Hematopoietic multipotent progenitor cell treated with erythropoietin and hydrocortisone succinate and interleukin-3 and kit ligand, for 17 days (in vitro differentiated cells): ENCODE measurements at regions not wholly inside any gene's neighbourhood (a gene's known extent, or its start where the extent isn't known, plus 50 kb on each side); places are given as distances from the start of the nearest gene placed in this dataset.
"Not testable (repeated sequence)": the region's sequence is repeated elsewhere in the genome, so short reads cannot be mapped to it uniquely, and the experiment has no call there.

ENCODE experiments used
- DNase-seq: peaks from one replicate; pipeline ENCODE4 v3.0.0-alpha.2; 2015; ENCODE audit warnings: low spot score

- DNase-seq = no peak
Observed at GRCh38 chr14:25699981-25700380, 650.0 kb upstream of the STXBP6 start.

DNA sequence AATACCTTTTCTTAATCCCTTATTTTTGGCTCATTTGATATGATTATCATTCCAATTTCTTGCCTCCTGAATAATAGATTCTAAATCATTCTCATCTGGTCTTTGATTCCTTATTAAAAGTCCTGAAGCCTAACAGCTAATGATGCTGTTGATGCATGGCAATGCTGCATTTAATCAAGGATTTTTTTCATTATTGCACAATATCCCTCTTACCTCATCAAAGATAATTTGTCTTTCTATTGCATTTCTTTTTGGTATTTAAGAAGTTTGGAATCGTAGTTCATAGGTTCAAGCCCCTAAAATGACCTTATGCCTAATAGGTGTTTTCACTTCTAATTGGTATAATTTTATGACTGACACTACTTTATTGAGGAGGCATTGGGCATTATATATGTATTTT is 648.2 kb upstream of the STXBP6 start:
- no peak for DNase-seq

DNA sequence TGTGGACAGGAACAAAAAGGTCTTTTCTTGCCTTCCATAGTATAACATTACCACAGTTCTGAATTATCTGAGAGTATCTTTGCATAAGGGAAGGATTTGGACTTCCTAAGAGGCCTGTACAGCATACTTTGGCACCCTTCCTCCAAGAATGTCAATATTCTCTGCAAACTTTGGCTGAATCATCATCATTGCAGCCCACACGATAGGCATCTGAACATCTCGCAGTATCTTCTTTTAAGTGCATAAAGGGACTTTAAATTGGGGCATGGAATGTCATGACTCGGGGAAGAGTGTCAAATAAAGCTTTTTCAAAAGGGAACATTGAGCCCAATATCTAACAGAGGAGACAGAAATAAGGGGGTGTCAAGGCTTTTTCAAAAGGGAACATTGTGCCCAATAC is 646.2 kb upstream of the STXBP6 start:
- no peak for DNase-seq

- DNase-seq = no peak
Observed at GRCh38 chr14:25685004-25685403, 635.1 kb upstream of the STXBP6 start.

DNA sequence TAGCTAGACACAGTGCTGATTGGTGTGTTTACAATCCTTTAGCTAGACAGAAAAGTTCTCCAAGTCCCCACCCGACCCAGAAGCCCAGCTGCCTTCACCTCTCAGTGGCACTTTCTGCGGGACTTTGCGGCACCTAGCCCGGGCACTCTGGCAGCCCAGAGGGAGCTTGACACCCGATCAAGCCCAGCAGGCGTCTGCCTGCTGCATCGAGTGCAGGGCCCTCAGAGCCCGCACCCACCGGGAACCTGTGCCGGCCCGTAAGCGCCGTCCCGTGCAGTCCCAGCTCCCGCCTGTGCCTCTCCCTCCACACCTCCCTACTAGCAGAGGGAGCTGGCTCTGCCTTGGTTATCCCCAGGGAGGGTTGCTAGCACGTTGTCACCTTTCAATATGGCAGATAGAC is 631.0 kb upstream of the STXBP6 start:
- no peak for DNase-seq

DNA sequence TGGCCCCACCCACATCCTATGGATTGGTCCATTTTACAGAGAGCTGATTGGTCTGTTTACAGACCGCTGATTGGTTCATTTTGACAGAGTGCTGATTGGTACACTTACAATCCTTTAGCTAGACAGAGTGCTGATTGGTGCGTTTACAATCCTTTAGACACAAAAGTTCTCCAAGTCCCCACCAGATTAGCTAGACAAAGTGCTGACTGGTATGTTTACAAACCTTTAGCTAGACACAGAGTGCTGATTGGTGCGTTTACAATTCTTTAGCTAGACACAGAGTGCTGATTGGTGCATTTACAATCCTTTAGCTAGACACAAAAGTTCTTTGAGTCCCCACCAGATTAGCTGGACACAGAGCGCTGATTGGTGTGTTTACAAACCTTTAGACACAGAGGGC is 630.6 kb upstream of the STXBP6 start:
- DNase-seq = not testable (repeated sequence)

GRCh38 chr14:25677111-25677510 is 627.2 kb upstream of the STXBP6 start:
- no peak for DNase-seq

DNA sequence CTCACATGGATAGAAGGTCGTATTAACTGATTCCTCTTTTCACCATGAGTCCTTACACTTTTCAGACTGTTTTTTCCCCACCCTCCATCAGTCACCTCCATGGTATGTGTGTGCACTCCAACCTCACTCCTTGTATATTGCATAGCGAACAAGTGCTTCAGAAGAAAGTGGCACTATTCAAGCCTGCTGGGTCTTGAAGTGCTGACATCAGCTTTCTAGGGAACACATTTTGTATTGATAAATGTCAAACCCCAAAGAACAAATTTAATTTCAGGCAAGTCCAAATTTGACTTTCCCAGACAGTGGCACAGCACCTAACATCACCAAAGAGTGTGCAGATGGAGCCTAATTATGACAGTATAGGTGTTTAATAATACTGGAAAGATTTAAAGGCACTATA is 617.4 kb upstream of the STXBP6 start:
- DNase-seq = no peak

DNA sequence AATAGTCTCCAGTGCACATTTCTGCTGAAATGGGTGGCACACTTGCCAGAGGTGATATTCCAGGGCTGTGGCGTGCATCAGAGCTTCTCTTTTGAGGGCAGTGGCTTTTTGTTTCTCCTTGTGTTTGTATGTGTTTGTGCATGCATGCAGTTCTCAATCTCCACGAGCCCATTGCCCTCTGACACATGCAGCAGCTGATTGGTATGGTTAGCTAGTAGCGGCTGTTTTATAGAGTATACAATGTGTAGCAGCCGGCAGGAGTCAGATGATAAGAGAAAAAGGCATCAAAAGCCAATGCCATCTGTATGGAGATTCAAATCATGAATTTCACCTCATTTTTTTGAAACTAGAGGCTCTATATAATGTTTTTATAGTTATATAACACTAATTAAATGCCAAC is 616.9 kb upstream of the STXBP6 start:
- no peak for DNase-seq

- DNase-seq = no peak
Observed at GRCh38 chr14:25658988-25659387, 609.0 kb upstream of the STXBP6 start.

DNA sequence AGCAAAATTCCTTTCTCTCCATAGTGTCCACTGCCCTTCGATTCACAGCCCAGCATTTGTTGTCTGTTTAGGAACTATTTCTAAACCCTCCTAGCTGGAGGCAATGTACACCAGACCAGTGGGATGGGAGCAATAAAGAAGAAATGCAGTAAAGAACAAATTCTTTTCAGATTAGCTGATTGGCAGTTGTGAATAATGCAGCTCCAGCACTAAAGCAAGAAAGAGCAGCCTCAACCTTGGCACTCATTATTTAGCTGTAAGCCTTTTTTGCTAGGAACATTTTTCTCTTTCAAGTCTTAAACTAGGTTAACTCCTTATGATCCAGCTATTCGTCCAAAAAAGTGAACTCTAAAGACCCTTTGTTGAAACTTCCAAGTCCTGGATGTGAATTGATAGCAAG is 580.5 kb upstream of the STXBP6 start:
- no peak for DNase-seq

DNA sequence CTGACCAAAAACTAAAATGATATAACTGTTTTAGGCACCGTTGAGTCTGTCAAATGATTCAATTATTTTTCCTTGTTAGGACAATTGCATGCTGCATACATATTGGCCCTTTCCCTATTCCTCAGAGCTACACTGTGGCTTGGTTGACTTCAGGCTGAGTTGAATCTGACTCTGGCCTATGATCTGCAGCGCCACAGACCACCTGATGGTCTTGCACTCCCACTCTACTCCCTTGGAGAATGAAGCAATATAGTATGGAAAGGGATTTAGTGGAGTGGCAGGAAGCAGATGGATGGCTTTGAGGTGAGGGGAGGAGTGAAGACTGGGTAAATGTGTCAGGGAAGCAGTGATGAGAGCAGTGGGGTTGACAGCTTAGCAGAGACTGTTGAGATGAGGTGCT is 579.0 kb upstream of the STXBP6 start:
- no peak for DNase-seq

- DNase-seq = no peak
Observed at GRCh38 chr14:25628390-25628789, 578.4 kb upstream of the STXBP6 start.

GRCh38 chr14:25626986-25627385 is 577.0 kb upstream of the STXBP6 start:
- no peak for DNase-seq

DNA sequence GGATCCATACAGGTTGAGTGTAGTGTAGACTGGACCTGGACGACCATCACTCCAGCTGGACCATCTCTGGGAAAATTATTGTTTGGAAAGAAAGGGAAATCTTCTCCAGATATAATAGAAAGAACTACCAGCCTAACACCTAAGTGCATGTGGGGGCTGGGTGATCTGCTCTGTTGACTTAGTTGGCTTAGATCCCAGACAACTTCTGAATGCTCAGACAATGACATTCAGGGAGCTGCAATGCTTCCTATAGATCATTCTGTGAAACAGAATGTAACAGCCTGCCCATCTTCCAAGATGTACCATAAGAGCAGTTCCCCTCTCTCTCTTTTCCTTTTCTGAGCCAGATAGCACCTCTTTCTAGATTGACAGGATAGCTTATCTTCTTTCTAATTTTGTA is 572.8 kb upstream of the STXBP6 start:
- DNase-seq = no peak

GRCh38 chr14:25620515-25620914 is 570.6 kb upstream of the STXBP6 start:
- DNase-seq = no peak

GRCh38 chr14:25615174-25615573 is 565.2 kb upstream of the STXBP6 start:
- no peak for DNase-seq

DNA sequence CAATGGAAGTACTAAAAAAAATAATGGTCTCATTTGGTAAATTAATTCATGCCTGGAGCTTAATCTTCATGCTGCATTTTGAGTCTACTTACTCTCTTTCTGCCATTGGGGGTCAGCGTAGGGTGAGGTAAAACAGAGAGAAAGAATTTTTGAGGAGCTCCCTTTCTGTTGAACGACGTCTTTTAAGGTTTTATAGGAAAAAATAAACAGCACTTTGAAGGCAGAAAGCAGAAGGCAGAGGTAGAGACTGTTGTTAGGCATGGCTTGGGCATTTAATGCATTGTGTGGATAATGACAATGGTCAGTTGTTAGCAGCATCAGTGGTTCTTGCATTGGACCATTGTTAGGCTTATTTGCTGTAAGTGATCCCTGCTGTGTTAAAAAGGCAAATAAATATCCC is 557.2 kb upstream of the STXBP6 start:
- no peak for DNase-seq

DNA sequence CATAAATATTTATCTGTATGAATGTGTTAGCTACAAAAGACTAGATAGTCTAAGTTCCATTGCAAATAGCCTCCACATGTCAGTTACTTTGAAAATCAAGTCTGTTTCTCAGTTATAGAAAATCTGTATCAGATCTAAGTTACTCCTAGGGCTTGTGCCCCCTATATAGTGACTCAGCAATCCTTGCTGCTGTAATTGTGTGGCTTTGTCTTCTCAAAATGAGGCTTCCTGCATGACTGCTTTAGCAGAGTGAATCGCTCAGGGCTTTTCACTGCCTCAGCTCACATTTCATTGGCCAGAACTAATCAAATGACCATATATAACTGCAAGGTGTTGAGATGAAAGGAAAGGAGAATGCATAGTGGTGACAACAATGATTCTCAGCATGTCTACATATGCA is 552.2 kb upstream of the STXBP6 start:
- no peak for DNase-seq

GRCh38 chr14:25588751-25589150 is 538.8 kb upstream of the STXBP6 start:
- DNase-seq = no peak

DNA sequence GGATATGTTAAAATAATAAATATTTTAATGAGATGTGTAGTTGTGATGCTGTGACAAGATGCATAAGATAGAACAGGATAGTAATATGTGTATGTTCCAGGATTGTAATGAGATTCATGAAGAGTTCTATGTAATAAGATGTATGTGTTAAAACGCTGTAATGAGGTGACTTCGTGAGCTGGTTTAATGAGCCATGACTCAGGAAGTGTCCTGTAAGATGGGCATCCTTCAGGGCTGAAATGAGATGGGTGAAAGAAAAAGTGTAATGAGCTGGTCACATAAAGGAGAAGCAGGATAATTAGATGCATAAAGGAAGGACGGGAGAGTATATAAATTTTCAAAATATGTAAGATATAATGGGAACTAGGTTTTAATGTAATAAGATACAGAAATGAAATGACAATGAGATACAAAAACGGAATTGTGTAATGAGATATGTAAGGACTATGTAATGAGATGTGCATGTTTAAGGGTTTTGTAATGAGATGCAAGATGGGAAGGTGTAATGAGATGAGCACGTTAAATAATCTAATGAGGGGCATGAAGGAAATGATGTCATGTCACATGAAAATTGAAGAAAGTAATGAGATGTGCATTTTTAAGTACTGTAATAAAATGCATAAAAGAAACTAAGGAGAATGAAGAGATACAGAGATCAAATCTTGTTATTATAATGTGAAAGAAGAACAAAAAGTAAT is 524.8 kb upstream of the STXBP6 start:
- DNase-seq = no peak

DNA sequence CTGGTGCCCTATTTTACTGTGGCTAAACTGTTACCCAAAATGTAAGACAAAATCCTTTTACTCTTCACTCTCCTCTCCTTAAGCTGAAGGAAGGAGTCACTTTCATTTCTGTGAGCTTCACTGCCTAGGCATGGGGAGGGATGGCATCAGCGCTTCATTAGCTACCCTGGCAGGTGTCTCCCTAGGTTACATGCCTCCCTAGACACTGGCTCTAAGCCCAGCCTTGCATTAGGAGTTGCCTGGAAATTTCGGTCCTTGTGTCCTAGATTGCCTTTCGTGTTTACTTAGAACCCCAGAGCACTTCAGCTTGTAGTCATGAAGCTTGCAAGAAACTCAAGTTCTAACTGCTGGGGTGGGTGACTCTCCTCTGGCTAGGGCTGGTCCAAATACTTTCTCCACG is 520.5 kb upstream of the STXBP6 start:
- no peak for DNase-seq

GRCh38 chr14:25557466-25557865 is 507.5 kb upstream of the STXBP6 start:
- DNase-seq = no peak

GRCh38 chr14:25552826-25553225 is 502.9 kb upstream of the STXBP6 start:
- DNase-seq = no peak

GRCh38 chr14:25551674-25552073 is 501.7 kb upstream of the STXBP6 start:
- DNase-seq = no peak
